Germinal center (tissue), 1 donor: ENCODE measurements at regions not wholly inside any gene's neighbourhood (a gene's known extent, or its start where the extent isn't known, plus 50 kb on each side); places are given as distances from the start of the nearest gene placed in this dataset.

Experiments
- DNase-seq: peaks from one replicate; pipeline ENCODE4 v3.0.0; 2012; ENCODE audit warnings: mixed read lengths, low spot score

DNA sequence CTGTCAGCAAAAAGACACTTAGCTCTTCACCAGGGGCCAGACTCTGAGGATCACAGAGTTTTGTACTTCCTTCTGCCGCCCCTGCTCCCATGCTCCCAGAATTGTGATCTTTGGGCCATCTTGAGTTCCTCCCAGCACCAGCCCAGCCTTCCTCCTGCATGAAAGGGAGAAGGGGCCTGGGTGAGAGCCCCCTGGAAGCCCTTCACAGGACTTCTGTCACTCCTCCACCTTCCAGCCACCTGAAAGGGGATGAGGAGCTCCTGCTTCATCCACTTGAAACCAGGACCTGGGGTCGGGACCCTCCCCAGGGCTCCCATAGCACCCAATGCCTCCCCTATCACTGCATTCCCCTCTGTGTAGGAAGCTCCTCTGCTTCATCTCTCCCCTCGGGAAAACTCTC, 174.2 kb downstream of the BUD13 start:
- DNase-seq: no peak

DNA sequence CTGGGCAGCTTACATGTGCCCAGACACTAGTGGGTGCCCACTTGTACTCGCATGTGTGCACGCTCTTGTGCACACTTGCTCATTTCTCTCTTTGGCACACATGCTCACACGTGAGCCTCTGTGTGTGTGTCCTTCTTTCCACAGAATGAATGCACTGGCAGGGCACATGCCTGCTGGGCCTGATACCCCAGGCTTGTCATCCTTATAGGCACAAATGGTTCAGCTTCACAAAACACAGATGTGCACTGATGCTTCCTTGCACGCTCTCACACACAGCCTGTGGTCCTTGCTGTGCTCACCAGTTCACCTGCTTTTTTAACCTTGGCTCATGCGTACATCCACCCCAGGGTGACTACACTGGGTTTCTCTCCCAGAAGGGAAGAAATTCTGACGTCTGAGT, 174.8 kb downstream of the BUD13 start:
- DNase-seq: no peak

DNA sequence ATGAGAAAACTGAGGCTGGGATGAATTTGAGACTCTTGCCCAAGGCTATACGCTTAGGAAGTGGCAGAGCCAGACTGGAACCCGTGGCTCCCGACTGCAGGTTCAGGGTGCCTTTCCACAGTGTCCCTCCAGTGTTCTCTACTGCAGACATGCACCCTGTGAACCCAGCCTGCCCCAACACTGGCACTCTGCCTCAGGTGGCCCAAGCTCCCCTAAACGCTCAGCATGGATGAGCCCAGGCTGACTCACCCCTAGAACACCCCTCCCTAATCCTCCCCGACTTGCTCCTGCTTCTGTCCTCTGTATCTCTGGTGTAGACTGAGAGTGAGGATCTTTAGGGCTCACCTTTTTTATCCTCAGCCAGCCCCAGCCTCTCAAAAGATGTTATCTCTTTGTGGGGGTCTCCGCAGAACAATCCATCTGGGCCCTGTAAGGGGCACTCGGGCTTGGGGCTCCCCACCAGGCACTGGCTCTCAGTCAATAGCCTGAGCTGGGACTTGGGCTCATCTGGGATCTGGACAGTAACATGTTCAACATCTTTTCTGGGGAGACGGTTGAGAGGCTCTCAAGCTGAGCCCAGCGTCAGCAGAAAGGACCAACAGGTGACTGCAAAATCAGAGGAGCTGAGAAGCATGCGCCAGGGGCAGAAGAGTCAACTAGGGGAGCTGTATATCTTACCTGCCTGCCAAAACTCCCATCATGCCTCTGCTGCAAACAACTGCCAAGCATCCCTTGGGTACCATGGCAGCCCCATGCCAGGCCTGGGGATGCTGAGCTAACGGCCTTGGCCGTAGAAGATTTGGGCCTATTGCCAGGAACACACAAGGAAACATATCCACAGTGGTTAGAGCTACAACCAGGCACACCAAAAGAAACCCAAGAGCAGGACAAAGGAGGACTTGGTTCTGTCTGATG, 176.2 kb downstream of the BUD13 start:
- DNase-seq: no peak

DNA sequence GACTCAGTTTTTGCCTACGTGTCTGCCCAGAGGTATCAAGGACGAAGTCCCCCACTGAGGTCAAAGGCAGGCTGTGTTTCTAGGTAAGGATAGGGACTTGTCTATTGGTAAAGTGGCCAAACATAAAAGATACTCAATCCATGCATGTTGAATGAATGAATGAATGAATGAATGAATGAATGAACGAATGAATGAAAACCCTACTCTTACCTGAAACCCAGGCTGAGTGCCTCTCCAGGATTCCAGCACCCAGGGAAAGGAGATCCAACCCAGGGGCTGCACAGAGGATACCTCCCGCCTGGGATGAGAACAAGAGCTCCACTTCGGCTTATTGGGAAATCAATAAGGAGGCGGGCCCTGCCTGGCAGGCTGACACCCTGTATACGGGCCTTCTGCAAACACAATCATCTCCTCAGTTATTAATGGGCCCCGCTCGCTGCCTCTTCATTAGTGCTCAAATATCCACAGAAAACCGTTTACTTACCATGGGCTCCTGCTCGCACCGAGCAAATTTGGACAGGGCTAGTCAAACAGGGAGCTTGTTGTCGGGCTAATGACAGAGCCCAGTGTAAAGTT, 177.4 kb downstream of the BUD13 start:
- no peak for DNase-seq

DNA sequence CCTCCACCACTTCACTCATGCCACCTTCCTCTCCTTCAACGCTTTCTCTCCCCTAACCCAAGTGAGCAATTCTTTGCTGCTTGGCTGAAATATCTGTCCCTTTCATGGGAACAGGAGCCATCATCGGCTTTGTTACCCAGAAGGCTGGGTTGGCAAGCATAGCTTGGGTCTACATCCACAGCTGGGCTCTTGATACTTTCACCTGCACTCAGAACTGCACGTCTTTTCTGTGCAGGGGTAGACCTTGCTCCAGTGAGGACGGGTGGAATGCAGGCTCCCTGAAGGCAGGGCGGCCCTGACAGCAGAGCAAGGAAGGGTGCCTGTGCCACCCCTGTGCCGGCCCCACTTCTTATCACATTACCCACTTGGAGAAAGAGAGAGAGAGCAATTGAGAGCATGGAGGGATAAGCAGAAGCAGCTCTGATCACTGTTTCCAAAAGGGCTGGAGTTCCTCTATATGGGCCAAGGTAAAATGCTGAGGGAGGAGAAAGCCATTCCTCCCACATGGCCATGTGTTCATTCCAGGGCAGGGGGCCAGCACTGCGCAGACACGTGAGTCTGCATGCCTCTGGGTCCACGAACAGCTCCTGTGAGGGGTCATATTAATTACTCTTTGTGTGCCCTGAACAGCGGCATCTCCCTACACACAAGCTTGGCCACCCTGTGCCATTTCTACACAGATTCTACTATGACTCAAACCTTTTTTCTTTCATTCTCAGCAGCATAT, 181.8 kb downstream of the BUD13 start:
- DNase-seq: no peak

DNA sequence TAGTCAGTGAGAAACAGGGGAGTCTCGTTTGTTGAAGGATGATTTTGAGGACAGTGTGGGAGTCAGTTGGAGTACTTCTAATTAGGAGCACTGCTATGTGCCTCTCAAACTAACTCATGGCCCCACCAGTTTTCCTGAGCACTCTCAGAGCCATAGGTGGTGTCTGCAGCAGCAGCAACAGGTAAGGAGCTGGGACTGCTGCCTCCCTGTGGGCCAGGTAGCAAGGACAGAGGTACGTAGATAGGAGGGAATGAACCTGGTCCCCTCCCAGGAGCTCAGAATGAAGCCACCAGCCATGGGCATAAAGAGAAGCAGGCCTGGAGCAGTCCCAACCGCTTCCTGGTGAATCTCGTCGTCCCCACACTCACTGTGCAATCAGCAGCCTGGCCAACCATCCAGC, 183.4 kb downstream of the BUD13 start:
- DNase-seq: no peak

DNA sequence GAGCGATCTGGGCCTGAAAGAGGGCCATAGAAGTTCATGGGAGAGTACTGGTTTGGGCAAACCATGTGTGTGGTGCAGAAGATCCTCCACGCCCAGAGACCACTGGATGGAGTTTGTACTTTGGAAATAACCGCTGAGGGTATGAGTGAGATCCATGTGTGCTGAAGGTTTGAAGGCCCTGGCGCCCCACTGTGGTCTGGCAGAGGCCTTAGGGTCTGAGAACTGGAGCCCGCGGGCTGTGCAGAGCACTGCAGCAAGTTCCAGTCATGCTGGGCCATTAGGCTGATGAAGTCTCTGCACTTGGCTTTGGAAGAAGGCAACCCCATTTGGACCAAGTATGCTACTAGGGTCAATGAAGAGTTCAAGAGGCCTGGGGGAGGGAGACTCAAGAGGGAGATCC, 186.4 kb downstream of the BUD13 start:
- no peak for DNase-seq

DNA sequence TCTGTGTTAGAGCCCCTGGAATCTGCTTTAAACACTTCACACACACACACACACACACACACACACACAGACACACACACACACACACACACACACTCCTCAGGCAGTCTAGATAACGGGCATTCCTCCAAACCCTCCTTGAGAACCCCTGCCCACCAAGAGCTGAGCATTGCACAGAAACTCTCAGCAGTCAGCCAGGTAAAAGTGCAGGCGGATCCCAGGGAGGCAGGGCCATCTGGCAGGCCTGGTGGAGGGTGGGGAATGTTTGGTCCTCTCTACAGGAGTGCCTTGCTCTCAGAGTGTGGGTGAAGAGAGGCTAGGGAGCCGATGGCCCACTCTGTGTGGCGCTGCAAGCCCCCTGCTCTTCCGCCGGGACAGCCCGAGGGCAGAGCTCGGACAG, 190.2 kb downstream of the BUD13 start:
- no peak for DNase-seq

DNA sequence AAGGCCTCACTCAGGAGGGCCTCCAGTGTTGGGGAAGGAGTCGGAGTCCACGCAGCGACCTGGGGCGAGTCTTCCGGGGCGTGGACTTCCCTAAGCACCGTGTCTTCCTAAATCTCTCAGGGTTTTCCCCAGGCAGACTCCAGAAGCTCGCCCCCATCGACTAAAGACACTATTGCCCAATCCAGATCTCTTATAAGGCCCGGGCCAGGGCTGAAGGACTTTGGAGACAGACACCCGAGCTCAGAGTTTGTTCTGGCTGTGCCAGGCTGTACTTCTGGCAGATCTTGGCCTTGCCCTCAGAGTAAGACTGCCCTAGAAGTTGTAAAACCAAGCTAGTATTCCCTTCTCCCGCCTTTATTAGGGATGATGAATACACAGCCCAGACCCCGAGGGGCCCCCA, 191.4 kb downstream of the BUD13 start:
- no peak for DNase-seq

DNA sequence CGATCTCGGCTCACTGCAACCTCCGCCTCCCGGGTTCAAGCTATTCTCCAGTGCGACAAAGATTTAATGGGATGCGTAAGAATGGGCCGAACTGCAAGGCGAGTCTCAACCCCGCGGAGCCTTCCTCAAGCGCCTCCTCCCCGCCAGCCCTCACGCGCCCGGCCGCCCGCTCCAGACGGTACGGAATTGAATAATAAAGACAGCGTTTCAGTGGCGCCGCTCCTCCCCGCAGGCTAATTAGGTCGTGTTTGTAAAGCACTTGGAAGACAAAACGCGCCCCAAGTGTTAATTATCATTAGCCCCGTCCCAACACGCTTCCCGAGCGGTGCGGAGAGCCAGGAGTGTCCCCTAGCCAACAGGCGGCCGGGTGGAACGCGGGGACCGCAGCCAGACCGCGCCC, 192.0 kb downstream of the BUD13 start:
- DNase-seq: no peak

DNA sequence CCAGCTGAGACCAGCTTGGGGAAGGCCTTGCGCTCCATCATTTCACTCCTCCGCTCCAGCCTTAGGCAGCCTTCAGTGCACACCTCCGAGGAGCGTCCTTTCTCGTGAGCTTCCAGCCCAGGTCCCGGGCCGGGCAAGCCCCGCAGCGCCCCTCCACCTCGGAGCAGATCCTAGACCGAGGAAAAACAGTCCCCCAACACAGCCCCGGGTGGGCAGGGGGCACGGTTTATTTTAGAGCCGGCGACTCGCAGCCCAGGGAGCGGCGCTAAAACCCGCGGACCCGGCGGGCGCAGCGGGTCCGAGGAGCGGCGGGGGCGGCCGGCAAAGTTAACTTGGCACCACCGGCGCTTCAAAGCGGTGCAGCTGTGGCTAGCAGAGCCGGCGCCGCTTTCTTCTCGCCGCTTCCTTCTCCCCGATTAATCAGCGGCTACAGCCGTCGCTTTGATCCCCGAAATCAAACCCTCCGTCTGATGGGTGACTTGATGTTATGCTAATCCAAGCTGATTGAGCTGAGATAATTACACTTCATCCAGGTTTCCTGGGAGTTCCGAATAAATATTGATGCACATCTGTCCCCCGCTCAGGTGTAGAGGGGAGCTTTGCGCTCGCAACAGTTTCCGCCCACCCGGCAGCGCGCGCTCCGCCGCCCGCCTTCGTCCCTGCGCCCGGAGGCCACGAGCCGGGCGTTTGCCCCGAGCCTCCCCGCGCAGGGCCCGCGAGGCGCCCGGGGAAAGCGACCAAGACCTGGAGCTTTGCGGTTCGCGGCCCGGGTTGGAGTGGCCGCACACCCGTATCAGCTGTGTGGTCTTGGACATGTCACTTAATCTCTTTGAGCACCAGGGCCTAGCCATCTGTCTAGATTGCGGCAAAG, 192.7 kb downstream of the BUD13 start:
- DNase-seq: no peak

DNA sequence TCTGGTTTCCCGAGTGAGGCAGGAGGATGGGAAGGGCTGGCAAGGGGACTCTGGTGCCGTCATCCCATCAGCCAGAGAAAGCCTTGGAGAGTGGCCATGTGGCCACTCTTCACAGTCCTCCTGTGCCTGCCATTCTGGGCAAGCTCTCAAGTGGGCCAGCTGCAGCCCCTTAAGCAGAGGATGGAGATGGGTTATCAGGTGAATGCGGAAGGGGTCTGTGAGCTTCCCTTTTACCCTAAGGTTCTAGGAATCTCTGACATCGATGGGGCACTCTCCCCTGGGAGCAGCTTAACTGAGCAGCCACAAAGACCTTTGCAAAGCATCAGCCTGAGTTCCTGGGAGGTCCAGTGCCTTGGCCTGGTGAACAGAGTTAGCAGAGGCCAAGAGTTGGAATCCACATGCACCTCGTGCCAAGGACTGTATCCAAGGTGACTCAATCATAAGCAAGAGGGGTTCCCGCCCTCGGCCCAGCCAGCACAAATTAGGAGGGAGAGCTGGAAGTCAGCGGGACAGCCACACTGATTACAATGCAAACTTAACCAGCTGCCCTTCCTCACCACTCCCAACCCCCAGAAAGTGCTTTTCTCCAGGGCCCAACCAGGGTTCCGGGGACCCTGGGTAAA, 193.6 kb downstream of the BUD13 start:
- DNase-seq: no peak

DNA sequence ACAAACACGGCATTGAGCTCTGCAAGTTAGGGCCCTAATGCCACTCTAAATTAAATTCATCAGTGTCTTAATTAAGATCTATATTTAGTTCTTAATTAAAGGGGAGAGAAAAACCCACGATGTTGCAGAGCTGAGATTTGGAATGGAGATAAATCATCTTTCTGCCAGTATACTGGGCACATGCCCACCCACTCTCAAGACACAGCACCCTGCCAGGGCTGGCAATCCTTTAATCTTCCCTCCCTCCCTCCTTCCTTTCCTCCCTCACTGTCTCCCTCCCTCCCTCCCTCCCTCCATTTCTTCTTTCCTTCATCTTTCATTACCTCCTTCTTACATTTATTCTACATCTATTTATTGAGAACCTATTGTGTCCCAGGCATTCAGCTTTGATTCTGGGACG, 194.8 kb downstream of the BUD13 start:
- DNase-seq: no peak

DNA sequence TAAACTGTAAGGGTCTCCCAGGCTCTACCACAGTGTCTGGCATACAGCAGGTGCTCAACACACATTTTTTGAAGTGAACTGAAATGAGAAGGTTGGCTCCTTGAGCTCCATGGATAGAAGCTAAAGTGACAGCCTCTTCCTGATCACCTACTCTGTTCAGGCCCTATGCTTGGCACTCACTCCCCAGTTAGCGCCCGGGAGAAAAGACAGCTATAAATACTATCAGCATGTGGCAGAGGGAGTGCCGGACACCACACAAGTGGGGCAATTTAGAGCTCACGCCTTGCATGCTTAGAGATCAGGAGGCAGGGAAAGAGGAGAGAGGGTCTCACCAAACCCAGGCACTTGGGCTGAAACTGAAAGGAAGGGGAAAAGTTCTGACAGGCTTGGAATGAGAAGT, 195.5 kb downstream of the BUD13 start:
- DNase-seq: no peak

DNA sequence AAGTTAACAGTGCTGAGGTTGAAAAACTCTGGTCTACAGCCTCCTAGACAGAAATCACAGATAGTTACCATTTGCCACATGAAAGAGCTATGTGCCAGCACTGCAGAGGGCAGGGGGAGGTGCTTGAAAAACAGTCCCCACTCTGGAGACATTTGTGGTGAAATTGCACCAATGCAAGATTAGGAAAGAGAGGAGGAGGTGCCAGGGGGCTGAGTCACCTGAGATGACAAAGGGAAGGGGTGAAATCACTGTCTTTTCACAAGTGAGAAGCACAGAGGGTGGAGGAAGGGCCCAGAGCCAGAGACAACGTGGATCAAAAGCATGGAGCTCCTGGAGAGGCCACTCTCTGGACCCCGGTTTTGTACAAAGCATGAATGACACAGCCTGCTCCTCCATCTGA, 196.3 kb downstream of the BUD13 start:
- DNase-seq: no peak

DNA sequence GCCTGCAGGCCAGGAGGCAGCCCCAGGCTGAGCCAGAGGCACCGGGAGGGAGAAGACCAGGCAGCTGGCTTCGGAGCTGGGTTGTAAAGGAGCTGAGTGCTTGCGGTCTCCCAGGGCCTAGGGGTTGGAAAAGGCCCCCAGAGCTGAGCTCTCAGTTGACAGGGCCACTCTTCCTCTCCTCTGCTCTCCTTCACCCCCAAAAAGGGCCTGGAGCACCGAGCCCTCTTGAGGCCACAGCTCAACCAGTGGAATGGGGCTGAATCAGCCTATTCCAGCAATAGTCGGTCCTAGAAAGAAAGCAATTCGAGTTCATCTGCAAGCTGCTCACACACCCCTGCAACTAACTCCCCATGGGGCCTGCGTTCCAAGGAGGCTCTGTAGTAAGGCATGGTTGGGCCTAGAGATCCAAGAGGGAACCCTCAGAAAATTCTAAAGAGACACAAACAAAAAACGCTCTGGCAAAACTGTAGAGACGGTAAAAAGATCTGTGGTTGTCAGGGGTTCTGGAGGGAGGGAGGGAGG, 205.0 kb downstream of the BUD13 start:
- DNase-seq: no peak

DNA sequence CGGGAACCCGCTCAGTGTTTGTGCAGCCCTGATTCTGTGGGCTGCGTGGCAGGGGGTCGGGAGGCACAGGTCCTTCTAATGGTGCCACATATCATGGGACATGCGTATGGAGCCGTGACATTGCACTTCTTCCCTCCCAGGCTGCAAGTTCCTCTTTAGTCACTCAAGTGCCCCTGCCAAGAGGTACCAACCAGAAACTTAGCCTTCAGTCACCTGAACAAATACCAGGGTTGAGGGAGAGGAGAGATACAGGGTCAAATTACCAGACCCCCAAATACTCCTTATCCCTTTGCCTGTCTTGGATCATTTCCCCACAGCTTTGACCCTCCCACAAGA, 209.1 kb downstream of the BUD13 start:
- no peak for DNase-seq

DNA sequence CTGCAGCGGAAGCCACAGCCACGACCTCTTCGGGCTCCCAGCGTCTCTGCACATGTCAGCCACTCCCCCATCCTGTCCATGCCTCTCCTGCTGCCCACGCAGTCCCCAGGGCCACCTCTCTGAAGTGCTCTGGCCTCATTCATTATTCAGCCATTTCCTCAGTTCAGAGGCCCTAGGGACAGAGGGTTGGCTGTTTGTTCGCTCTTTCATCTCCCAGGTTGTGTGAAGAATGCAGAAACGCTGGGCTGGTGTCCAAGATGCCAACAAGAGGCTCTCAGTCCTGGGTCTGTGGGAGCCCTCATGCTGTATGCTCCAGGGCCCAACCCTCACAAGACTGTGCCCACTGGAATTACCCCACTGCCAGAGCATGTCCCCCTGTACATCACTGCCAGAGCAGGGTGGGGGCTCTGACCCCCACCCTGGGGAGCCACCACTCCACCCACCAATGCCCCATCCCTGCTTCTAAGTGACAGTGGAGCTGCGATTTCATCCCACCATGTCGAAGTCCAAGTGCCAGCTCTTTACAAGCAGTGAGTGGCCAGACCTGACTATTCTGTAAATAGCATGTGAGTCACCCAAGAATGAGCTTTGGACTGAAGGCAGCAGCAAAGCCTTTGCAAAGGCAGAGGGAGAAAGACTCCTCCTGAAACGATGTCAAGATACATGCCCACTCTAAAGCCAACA, 209.6 kb downstream of the BUD13 start:
- no peak for DNase-seq

DNA sequence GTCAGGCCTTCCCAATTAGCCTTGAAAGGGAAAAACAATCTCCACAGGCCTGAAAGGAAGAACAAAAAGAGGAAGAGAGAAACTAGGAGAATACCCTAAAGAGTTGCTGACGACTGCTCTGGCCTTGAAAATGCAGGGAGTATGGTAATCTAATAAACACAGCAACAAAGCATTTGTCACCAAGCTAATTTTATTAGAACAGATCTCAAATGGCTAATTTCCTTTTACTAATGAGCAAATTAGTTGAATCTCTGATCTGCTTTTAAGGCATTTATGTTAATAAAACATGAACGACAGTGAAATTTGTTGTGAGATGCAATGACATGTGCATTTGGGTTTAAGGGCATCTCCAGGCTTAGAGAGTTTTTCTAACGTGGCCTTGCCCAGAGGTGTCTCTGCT, 212.2 kb downstream of the BUD13 start:
- DNase-seq: no peak

DNA sequence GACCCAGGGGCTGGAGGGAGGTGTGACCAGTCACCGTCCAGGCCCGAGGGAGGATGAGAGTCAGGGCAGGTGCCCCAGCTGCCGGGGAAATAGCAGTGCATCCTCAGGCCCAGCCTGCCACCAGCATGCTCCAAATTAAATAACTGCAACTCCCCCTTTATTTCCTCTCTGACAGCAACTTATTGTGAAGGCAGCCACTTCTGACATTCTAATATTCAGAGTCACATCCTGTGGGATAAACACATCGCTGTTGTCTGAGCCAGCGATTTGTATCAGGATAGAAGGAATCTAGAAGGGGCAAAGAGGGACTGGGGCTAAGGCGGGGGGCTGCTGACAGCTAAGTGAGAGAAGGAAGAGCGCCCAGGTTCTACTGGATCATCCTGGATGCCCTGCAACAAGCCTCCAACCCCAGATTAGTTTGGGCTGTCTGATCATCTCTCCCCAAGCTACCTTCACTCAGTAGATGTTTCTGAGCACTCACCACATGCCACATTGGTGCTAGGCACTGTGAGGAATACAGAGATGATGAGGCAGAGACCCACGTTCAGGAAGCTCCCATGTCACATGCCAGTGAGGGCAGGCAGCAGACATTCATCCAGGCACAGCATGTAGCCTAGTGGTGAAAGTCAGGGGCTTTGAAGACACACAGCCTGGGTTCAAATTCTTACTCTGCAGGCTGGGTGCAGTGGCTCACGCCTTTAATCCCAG, 214.1 kb downstream of the BUD13 start:
- DNase-seq: no peak
